Neuronal stem cell (in vitro differentiated cells): ENCODE measurements at regions not wholly inside any gene's neighbourhood (a gene's known extent, or its start where the extent isn't known, plus 50 kb on each side); places are given as distances from the start of the nearest gene placed in this dataset.

ENCODE experiments used
- DNase-seq: peaks from one replicate; pipeline ENCODE4 v3.0.0-alpha.2; 2013; ENCODE audit warnings: low spot score
- H2AFZ ChIP-seq: one replicate; pipeline ENCODE4 v1.6.1; 2013; ENCODE audit warnings: mild to moderate bottlenecking, low read length, inconsistent platforms
- H2AK5ac ChIP-seq: 2 replicates; pipeline ENCODE4 v1.6.1; 2013; ENCODE audit warnings: low read depth, mild to moderate bottlenecking, inconsistent platforms, low read length, moderate library complexity, mixed read lengths
- H2BK120ac ChIP-seq: 2 replicates; pipeline ENCODE4 v1.6.1; 2013; ENCODE audit warnings: low read depth, mild to moderate bottlenecking, inconsistent platforms, low read length, moderate library complexity, mixed read lengths
- H2BK12ac ChIP-seq: one replicate; pipeline ENCODE4 v1.6.1; 2013; ENCODE audit warnings: low read length, inconsistent platforms
- H2BK15ac ChIP-seq: 2 replicates; pipeline ENCODE4 v1.6.1; 2013; ENCODE audit warnings: mild to moderate bottlenecking, low read length, inconsistent platforms, mixed read lengths
- H2BK5ac ChIP-seq: one replicate; pipeline ENCODE4 v1.6.1; 2013; ENCODE audit warnings: inconsistent platforms, mild to moderate bottlenecking, low read length, moderate library complexity
- H3K14ac ChIP-seq: one replicate; pipeline ENCODE4 v1.6.1; 2013; ENCODE audit warnings: low read length, inconsistent platforms
- H3K18ac ChIP-seq: 2 replicates; pipeline ENCODE4 v1.6.1; 2013; ENCODE audit warnings: low read length, inconsistent platforms
- H3K23ac ChIP-seq: 2 replicates; pipeline ENCODE4 v1.6.1; 2013; ENCODE audit warnings: low read depth, mild to moderate bottlenecking, mixed read lengths, low read length, inconsistent platforms; ENCODE audit not compliant: poor library complexity
- H3K27ac ChIP-seq: replicated peaks from 3 replicates; pipeline ENCODE4 v1.5.1; 2013; ENCODE audit warnings: low read length, inconsistent platforms
- H3K27me3 ChIP-seq, 3 experiments: 2 replicates each; pipeline ENCODE4 v1.6.1; 2013; ENCODE audit warnings: low read length in 3 of 3, mild to moderate bottlenecking in 2 of 3, inconsistent platforms in 1 of 3, low read depth in 1 of 3, mixed read lengths in 1 of 3, moderate library complexity in 1 of 3; ENCODE audit not compliant: control insufficient read depth in 3 of 3, insufficient read depth in 3 of 3
- H3K36me3 ChIP-seq, 2 donors: replicated peaks in 1 of 2; 2 replicates each; pipeline ENCODE4 v1.6.1; 2013; ENCODE audit warnings: low read length in 2 of 2; ENCODE audit not compliant: control insufficient read depth in 2 of 2, insufficient read depth in 2 of 2
- H3K4ac ChIP-seq: 2 replicates; pipeline ENCODE4 v1.6.1; 2013; ENCODE audit warnings: inconsistent platforms, mild to moderate bottlenecking, low read length, moderate library complexity
- H3K4me1 ChIP-seq, 2 donors: 1 replicate in 1 of 2; 2 replicates in 1 of 2; pipeline ENCODE4 v1.6.1; 2013; ENCODE audit warnings: low read length in 2 of 2, low read depth in 1 of 2; ENCODE audit not compliant: control insufficient read depth in 2 of 2, insufficient read depth in 1 of 2
- H3K4me2 ChIP-seq: one replicate; pipeline ENCODE4 v1.6.1; 2013; ENCODE audit warnings: mild to moderate bottlenecking, low read length, inconsistent platforms; ENCODE audit not compliant: insufficient read depth, poor library complexity, severe bottlenecking
- H3K4me3 ChIP-seq, 2 donors: 2 replicates each; pipeline ENCODE4 v1.5.1; 2013; ENCODE audit warnings: low read length in 2 of 2, mild to moderate bottlenecking in 2 of 2, inconsistent platforms in 1 of 2, moderate library complexity in 1 of 2
- H3K79me1 ChIP-seq: one replicate; pipeline ENCODE4 v1.6.1; 2013; ENCODE audit warnings: low read depth, mild to moderate bottlenecking, inconsistent platforms, low read length, moderate library complexity
- H3K9ac ChIP-seq: one replicate; pipeline ENCODE4 v1.6.1; 2013; ENCODE audit warnings: mild to moderate bottlenecking, low read depth, low read length, inconsistent platforms; ENCODE audit not compliant: poor library complexity
- H3K9me3 ChIP-seq, 2 donors: replicated peaks in 1 of 2; 2 replicates each; pipeline versions ENCODE3 to v1.6.1; 2013; ENCODE audit warnings: low read length in 2 of 2, mild to moderate bottlenecking in 2 of 2, inconsistent platforms in 1 of 2, low read depth in 1 of 2, mixed read lengths in 1 of 2, moderate library complexity in 1 of 2; ENCODE audit not compliant: control insufficient read depth in 2 of 2, insufficient read depth in 1 of 2
- H4K8ac ChIP-seq: one replicate; pipeline ENCODE4 v1.6.1; 2013; ENCODE audit warnings: low read depth, mild to moderate bottlenecking, inconsistent platforms, low read length, moderate library complexity
- H4K91ac ChIP-seq: one replicate; pipeline ENCODE4 v1.6.1; 2013; ENCODE audit warnings: low read length, low read depth, mild to moderate bottlenecking, inconsistent platforms; ENCODE audit not compliant: poor library complexity
- WGBS, 2 donors: extraction: QIAGEN DNeasy Blood & Tissue Kit; methylation state at CpG; one replicate each; pipeline ENCODE4 v1.1.7; 2013; ENCODE audit warnings: missing lambda C conversion rate in 2 of 2, mixed read lengths in 1 of 2; ENCODE audit not compliant: insufficient read length in 2 of 2, insufficient replicate concordance in 1 of 2; ENCODE audit errors: extremely low coverage in 2 of 2; 5-methylcytosine and 5-hydroxymethylcytosine counted together

- Histone ChIP-seq H3K9ac (no peak overlapping the region), H3K14ac (no peak overlapping the region), H3K36me3 (no peaks in the 10 kb centered on the region), H2BK15ac (no peak overlapping the region), H3K23ac (no peak overlapping the region), H3K9me3 (no peaks in the 10 kb centered on the region), H2BK12ac (no peak overlapping the region), H3K4me3 (no peak overlapping the region), H4K8ac (no peak overlapping the region), H3K4me1 (no peaks in the 10 kb centered on the region), H3K4me2 (no peak overlapping the region), H4K91ac (no peak overlapping the region), H3K27me3 (peaks cover 0 to 7% (median 0%) of the 10 kb centered on the region in 3 experiments), H2AK5ac (no peak overlapping the region), H2BK5ac (no peak overlapping the region), H2AFZ (no peak overlapping the region), H3K4ac (no peak overlapping the region), H3K27ac (no peak overlapping the region), H3K18ac (no peak overlapping the region), H3K79me1 (no peaks in the 10 kb centered on the region), H2BK120ac (no peak overlapping the region)
- no CpG with 5 or more reads among the region's 5 CpGs for WGBS, 2 donors
- DNase-seq, result no peak
Observed at GRCh38 chr15:61752001-61752400, 308.2 kb downstream of the VPS13C start.

GRCh38 chr15:61750271-61751084 is 309.8 kb downstream of the VPS13C start:
- no peak overlapping the region for H3K9ac ChIP-seq
- no peak overlapping the region for H2BK120ac ChIP-seq
- H3K27me3 ChIP-seq, result peaks cover 0 to 3% (median 0%) of the 10 kb centered on the region in 3 experiments
- H2BK12ac ChIP-seq, result no peak overlapping the region
- H3K4ac ChIP-seq, result no peak overlapping the region
- no peak overlapping the region for H2BK5ac ChIP-seq
- no peak overlapping the region for H3K4me2 ChIP-seq
- no CpG with 5 or more reads among the region's 15 CpGs for WGBS, 2 donors
- H2AK5ac ChIP-seq, result no peak overlapping the region
- no peaks in the 10 kb centered on the region for H3K4me1 ChIP-seq
- no peak overlapping the region for H3K18ac ChIP-seq
- no peaks in the 10 kb centered on the region for H3K79me1 ChIP-seq
- H3K4me3 ChIP-seq, result no peak overlapping the region
- no peak overlapping the region for H3K14ac ChIP-seq
- H4K8ac ChIP-seq, result no peak overlapping the region
- no peak overlapping the region for H2BK15ac ChIP-seq
- no peak overlapping the region for H4K91ac ChIP-seq
- H2AFZ ChIP-seq, result no peak overlapping the region
- no peak overlapping the region for H3K23ac ChIP-seq
- no peaks in the 10 kb centered on the region for H3K9me3 ChIP-seq
- no peaks in the 10 kb centered on the region for H3K36me3 ChIP-seq
- no peak for DNase-seq
- no peak overlapping the region for H3K27ac ChIP-seq

- Histone ChIP-seq H3K4me3 (no peak overlapping the region), H2BK15ac (no peak overlapping the region), H4K8ac (no peak overlapping the region), H3K27me3 (peaks cover 0 to 3% (median 0%) of the 10 kb centered on the region in 3 experiments), H3K18ac (no peak overlapping the region), H3K23ac (no peak overlapping the region), H3K27ac (no peak overlapping the region), H3K79me1 (no peaks in the 10 kb centered on the region), H3K4me2 (no peak overlapping the region), H2BK12ac (no peak overlapping the region), H3K9me3 (no peaks in the 10 kb centered on the region), H2BK5ac (no peak overlapping the region), H3K4ac (no peak overlapping the region), H3K4me1 (no peaks in the 10 kb centered on the region), H4K91ac (no peak overlapping the region), H2AK5ac (no peak overlapping the region), H2BK120ac (no peak overlapping the region), H3K9ac (no peak overlapping the region), H3K36me3 (no peaks in the 10 kb centered on the region), H2AFZ (no peak overlapping the region), H3K14ac (no peak overlapping the region)
- no CpG with 5 or more reads among the region's 7 CpGs for WGBS, 2 donors
- no peak for DNase-seq
Observed at GRCh38 chr15:61749169-61749568, 311.1 kb downstream of the VPS13C start.

- Histone ChIP-seq H2BK12ac (no peak overlapping the region), H2BK120ac (no peak overlapping the region), H3K4me3 (no peak overlapping the region), H3K27ac (no peak overlapping the region), H2AK5ac (no peak overlapping the region), H3K27me3 (peaks cover 0 to 3% (median 0%) of the 10 kb centered on the region in 3 experiments), H3K23ac (no peak overlapping the region), H3K14ac (no peak overlapping the region), H3K36me3 (no peaks in the 10 kb centered on the region), H2BK5ac (no peak overlapping the region), H3K4ac (no peak overlapping the region), H3K9ac (no peak overlapping the region), H4K8ac (no peak overlapping the region), H4K91ac (no peak overlapping the region), H3K4me2 (no peak overlapping the region), H3K9me3 (no peaks in the 10 kb centered on the region), H2BK15ac (no peak overlapping the region), H3K4me1 (no peaks in the 10 kb centered on the region), H3K18ac (no peak overlapping the region), H3K79me1 (no peaks in the 10 kb centered on the region), H2AFZ (no peak overlapping the region)
- DNase-seq, result no peak
- WGBS, 2 donors, result no CpG with 5 or more reads among the region's 2 CpGs
Observed at GRCh38 chr15:61748529-61748928, 311.7 kb downstream of the VPS13C start.
